SK-N-MC (cell line): ENCODE measurements at regions not wholly inside any gene's neighbourhood (a gene's known extent, or its start where the extent isn't known, plus 50 kb on each side); places are given as distances from the start of the nearest gene placed in this dataset.

ENCODE experiments used
- DNase-seq: peaks from one replicate; pipeline ENCODE4 v3.0.0-alpha.2; 2011; ENCODE audit warnings: low read depth, low spot score
- H3K27ac ChIP-seq: fragments of 200-600 bp; sonication (generic); 2 replicates; pipeline ENCODE4 v1.5.1; 2016; ENCODE audit warnings: mixed run types
- H3K36me3 ChIP-seq: fragments of 200-600 bp; sonication (generic); 2 replicates; pipeline ENCODE4 v1.6.1; 2017; ENCODE audit warnings: antibody characterized with exemption, low read length, mixed read lengths; ENCODE audit not compliant: insufficient read depth
- H3K4me3 ChIP-seq: fragments of 200-600 bp; sonication (generic); 2 replicates; pipeline ENCODE4 v1.5.1; 2016
- H3K9ac ChIP-seq: fragments of 200-600 bp; sonication (generic); 2 replicates; pipeline ENCODE4 v1.8.0; 2017; ENCODE audit warnings: mixed run types, mixed read lengths; ENCODE audit not compliant: insufficient read length
- H3K9me3 ChIP-seq: fragments of 200-600 bp; sonication (generic); 2 replicates; pipeline ENCODE4 v1.6.1; 2017; ENCODE audit warnings: low read depth, mild to moderate bottlenecking, antibody characterized with exemption, low read length, moderate library complexity, mixed read lengths
- EZH2 ChIP-seq: fragments of 200-600 bp; sonication (generic); IDR thresholded peaks from one replicate; pipeline ENCODE4 v1.6.1; 2017; ENCODE audit warnings: antibody characterized with exemption
- FOXP2 ChIP-seq: optimal IDR thresholded peaks from 2 replicates; pipeline ENCODE3; 2011; ENCODE audit warnings: mild to moderate bottlenecking, moderate library complexity; ENCODE audit not compliant: insufficient read depth; ENCODE audit errors: extremely low read length, control extremely low read depth
- POLR2AphosphoS5 ChIP-seq: IDR thresholded peaks from 2 replicates; pipeline ENCODE4 v1.6.1; 2012; ENCODE audit warnings: mild to moderate bottlenecking, low read depth, low read length, borderline replicate concordance

GRCh38 chr12:87661786-87662377 is 367.3 kb downstream of the C12orf50 start:
- no peak overlapping the region for H3K9ac ChIP-seq
- H3K36me3 ChIP-seq = no peaks in the 10 kb centered on the region
- H3K9me3 ChIP-seq = no peaks in the 10 kb centered on the region
- no peak overlapping the region for H3K4me3 ChIP-seq
- no peak overlapping the region for H3K27ac ChIP-seq
- TF ChIP-seq FOXP2 (no peak), EZH2 (no peak), POLR2AphosphoS5 (no peak)
- DNase-seq = no peak

GRCh38 chr12:87660987-87661774 is 368.0 kb downstream of the C12orf50 start:
- no peak for TF ChIP-seq FOXP2
- Histone ChIP-seq H3K27ac (no peak overlapping the region), H3K36me3 (no peaks in the 10 kb centered on the region), H3K9me3 (no peaks in the 10 kb centered on the region), H3K9ac (no peak overlapping the region), H3K4me3 (no peak overlapping the region)
- DNase-seq = no peak

GRCh38 chr12:87660291-87660690 is 368.9 kb downstream of the C12orf50 start:
- DNase-seq = no peak
- Histone ChIP-seq H3K4me3 (no peak overlapping the region), H3K36me3 (no peaks in the 10 kb centered on the region), H3K9ac (no peak overlapping the region), H3K27ac (no peak overlapping the region), H3K9me3 (no peaks in the 10 kb centered on the region)
- TF ChIP-seq POLR2AphosphoS5 (no peak), FOXP2 (no peak), EZH2 (no peak)

- H3K4me3 ChIP-seq = no peak overlapping the region
- no peaks in the 10 kb centered on the region for H3K36me3 ChIP-seq
- H3K9me3 ChIP-seq = no peaks in the 10 kb centered on the region
- H3K9ac ChIP-seq = no peak overlapping the region
- H3K27ac ChIP-seq = no peak overlapping the region
- TF ChIP-seq EZH2 = no peak
- no peak for TF ChIP-seq FOXP2
- TF ChIP-seq POLR2AphosphoS5 = no peak
- DNase-seq = no peak
These were observed 372.9 kb downstream of the C12orf50 start for GRCh38 chr12:87656311-87656710.

GRCh38 chr12:87651670-87652425 is 377.4 kb downstream of the C12orf50 start:
- DNase-seq = no peak
- Histone ChIP-seq H3K9me3 (no peaks in the 10 kb centered on the region), H3K4me3 (no peak overlapping the region), H3K36me3 (no peaks in the 10 kb centered on the region), H3K27ac (no peak overlapping the region), H3K9ac (no peak overlapping the region)
- TF ChIP-seq POLR2AphosphoS5 (no peak), FOXP2 (no peak), EZH2 (no peak)

GRCh38 chr12:87642245-87642644 is 387.0 kb downstream of the C12orf50 start:
- no peak overlapping the region for H3K27ac ChIP-seq
- TF ChIP-seq FOXP2 = no peak
- TF ChIP-seq EZH2 = no peak
- TF ChIP-seq POLR2AphosphoS5 = no peak
- no peaks in the 10 kb centered on the region for H3K9me3 ChIP-seq
- no peak overlapping the region for H3K4me3 ChIP-seq
- no peak for DNase-seq
- H3K9ac ChIP-seq = no peak overlapping the region
- H3K36me3 ChIP-seq = no peaks in the 10 kb centered on the region

- H3K4me3 ChIP-seq = no peak overlapping the region
- no peaks in the 10 kb centered on the region for H3K9me3 ChIP-seq
- no peaks in the 10 kb centered on the region for H3K36me3 ChIP-seq
- H3K9ac ChIP-seq = no peak overlapping the region
- H3K27ac ChIP-seq = no peak overlapping the region
- TF ChIP-seq EZH2 = no peak
- no peak for TF ChIP-seq POLR2AphosphoS5
- no peak for TF ChIP-seq FOXP2
- no peak for DNase-seq
These were observed 411.0 kb downstream of the C12orf50 start for GRCh38 chr12:87618199-87618598.

- Histone ChIP-seq H3K4me3 (no peak overlapping the region), H3K9me3 (no peaks in the 10 kb centered on the region), H3K27ac (no peak overlapping the region), H3K9ac (no peak overlapping the region), H3K36me3 (no peaks in the 10 kb centered on the region)
- no peak for DNase-seq
- TF ChIP-seq EZH2 (no peak), POLR2AphosphoS5 (no peak), FOXP2 (no peak)
These were observed 416.2 kb downstream of the C12orf50 start for GRCh38 chr12:87612996-87613395.

- H3K36me3 ChIP-seq = no peaks in the 10 kb centered on the region
- no peak overlapping the region for H3K27ac ChIP-seq
- TF ChIP-seq POLR2AphosphoS5 (no peak), EZH2 (no peak), FOXP2 (no peak)
- H3K4me3 ChIP-seq = no peak overlapping the region
- H3K9me3 ChIP-seq = no peaks in the 10 kb centered on the region
- no peak for DNase-seq
- H3K9ac ChIP-seq = no peak overlapping the region
These were observed 420.9 kb downstream of the C12orf50 start for GRCh38 chr12:87608321-87608720.
